T-helper 9 cell (primary cell): ENCODE measurements at regions not wholly inside any gene's neighbourhood (a gene's known extent, or its start where the extent isn't known, plus 50 kb on each side); places are given as distances from the start of the nearest gene placed in this dataset.

Source experiments
- DNase-seq: peaks from one replicate; pipeline ENCODE4 v3.0.0-alpha.2; 2020

DNA sequence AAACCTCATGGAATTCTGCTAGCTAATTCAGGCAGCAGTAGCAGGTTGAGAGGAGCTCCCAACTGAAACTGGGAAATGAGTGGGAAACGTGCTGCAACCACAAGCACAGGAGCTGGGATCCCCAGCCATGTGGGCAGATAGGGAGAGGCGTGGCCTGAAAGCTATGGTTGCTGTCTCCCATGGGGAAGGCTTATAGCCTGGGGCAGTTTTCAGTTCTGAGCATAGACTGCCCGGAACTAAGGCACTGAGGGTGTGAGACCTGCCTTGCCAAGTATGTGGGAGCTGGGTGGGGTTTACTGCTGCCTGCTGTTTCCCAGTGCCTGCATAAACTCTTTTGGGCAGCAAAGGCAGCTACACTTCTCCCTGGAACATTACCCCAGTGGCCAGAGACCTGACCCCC lies 229.5 kb downstream of the TUSC7 start:
- no peak for DNase-seq

GRCh38 chr3:116939550-116939949 lies 230.0 kb downstream of the TUSC7 start:
- no peak for DNase-seq

GRCh38 chr3:116940719-116941118 lies 231.1 kb downstream of the TUSC7 start:
- DNase-seq, result no peak

- no peak for DNase-seq
These were observed 236.8 kb downstream of the TUSC7 start for GRCh38 chr3:116946376-116946775.

- DNase-seq, result no peak
These were observed 237.6 kb downstream of the TUSC7 start for GRCh38 chr3:116947148-116947547.

GRCh38 chr3:116947809-116948208 lies 238.2 kb downstream of the TUSC7 start:
- no peak for DNase-seq

- no peak for DNase-seq
These were observed 240.9 kb downstream of the TUSC7 start for GRCh38 chr3:116950301-116951055.

DNA sequence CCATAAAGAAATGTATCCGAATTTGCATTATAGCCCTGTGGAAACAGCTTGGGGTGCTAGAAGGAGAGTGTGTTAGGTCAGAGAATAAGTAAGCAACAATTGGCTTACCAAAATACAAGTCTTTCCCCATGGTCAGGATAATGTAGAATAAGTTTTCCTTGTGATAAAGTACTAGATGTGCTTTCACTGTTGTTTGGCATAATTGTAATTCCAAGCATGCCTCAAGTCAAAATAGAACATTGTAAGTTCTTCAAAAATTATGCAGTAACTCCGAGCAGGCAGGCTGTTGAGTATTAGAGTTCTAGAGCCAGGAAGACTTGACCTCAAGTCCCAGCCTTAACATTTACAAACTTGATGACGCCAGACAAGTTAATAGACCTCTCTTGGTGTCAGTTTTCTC lies 242.0 kb downstream of the TUSC7 start:
- no peak for DNase-seq

DNA sequence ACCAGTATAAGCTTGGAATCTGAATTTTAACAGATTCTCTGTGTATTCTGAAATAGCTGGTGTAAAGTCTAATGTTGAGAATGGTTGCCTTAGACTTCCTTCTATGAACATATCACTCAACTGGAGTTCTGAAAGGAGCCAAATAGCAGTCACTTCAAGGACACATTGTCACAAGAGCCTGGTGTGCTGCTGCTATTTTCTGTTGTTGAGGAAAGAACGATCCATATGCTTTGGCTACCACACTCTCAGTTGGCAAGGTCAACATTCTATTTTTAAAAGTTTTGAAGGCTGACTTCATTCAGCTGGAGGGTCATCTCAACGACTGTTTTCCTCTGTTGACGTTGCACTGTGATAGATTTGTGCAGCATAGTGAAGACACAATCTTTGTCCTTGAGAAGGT lies 248.7 kb downstream of the TUSC7 start:
- DNase-seq, result no peak

DNA sequence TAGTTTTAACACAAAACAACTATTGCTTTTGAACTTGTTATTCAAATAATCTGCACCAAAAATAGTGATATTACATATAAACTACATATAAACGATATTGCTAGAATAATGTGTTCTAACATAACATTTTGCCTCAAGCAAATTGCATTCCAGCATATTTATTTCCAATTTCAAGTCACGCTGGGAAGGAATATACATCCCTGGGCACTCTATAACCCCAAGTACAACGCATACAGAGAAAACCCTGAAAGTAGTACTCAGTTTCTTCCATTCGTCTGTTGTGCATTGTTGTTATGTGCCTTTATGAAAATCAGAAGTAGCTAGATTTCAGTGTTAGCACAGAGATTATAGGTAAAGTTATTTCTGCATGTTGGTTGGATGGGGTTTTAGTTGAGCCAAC lies 251.5 kb downstream of the TUSC7 start:
- DNase-seq, result no peak

DNA sequence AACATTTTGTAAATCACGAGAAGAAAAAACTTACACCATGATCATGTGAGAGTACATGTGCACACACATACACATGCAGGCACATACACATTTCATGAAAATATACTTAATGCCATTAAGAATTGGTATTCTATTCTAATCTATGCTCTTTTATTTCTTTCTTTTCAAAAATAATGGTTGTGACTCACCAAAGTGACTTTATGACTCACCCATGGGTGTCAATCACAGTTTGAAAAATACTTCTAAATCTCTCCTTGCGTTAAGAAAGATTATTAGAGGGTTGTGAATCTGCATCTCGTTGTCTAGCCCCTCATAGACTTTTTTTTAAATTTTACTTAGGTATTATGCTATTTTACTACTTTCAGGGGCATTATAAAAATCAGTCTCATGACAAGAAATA lies 254.2 kb downstream of the TUSC7 start:
- DNase-seq, result no peak

GRCh38 chr3:116966649-116967048 lies 257.1 kb downstream of the TUSC7 start:
- DNase-seq, result no peak

DNA sequence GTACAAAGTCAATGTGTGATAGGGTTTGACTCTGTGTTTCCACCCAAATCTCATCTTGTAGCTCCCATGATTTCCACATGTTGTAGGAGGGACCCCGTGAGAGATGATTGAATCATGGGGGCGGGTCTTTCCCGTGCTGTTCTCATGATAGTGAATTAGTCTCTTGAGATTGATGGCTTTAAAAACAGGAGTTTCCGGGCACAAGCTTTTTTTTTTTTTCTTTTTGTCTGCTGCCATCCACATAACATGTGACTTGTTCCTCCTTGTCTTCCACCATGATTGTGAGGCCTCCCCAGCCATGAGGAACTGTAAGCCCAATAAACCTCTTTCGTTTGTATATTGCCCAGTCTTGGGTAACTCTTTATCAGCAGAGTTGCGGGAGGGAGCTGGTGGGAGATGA lies 259.6 kb downstream of the TUSC7 start:
- DNase-seq, result no peak

GRCh38 chr3:116969646-116970045 lies 260.1 kb downstream of the TUSC7 start:
- DNase-seq, result no peak

GRCh38 chr3:116971531-116971930 lies 262.0 kb downstream of the TUSC7 start:
- DNase-seq, result no peak

DNA sequence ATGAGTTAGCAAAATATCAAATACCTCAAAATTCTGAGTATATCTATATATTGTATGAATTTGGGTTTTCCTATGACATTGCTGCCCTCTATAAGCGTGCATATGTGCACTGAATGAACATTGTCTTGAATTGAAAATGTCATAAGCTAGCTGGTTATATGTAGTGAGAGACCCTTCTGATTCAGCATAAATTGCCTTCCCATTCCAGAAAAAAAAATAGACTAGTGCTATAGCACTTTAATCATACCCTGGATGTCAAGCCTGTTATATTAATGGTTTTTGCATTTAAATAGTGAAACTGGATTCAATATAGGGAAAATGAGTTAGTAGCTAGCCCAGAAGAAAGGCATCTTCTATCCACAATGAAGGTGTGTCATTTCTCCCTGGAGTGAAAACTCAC lies 265.1 kb downstream of the TUSC7 start:
- DNase-seq, result no peak

- DNase-seq, result no peak
These were observed 267.9 kb downstream of the TUSC7 start for GRCh38 chr3:116977441-116977840.

- no peak for DNase-seq
These were observed 270.5 kb downstream of the TUSC7 start for GRCh38 chr3:116980099-116980498.

- no peak for DNase-seq
These were observed 271.5 kb downstream of the TUSC7 start for GRCh38 chr3:116981089-116981488.

GRCh38 chr3:116984301-116984700 lies 274.7 kb downstream of the TUSC7 start:
- no peak for DNase-seq

DNA sequence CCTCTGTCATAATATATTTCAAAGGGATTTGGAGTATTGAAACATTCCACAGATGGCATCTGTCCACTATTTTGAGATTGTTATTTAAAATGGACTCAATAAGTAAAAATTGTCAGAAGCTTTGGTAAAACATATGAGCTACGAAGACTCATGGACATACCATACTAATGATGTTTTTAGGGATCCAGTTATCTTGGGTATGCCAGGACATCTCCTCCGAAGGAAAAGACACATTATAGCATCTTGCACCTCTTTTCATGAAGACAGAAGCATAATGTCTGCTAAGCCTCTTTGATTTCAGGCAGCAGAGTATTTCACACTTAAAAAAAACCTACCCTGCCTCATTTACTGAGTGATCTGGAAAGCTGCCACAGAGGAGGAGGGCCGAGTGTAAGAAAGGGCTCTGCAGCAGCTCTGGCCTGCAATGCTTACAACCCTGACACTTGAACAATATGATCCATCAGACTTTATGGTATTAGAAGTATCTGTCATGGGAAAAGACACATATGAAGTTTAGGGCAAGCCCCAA lies 284.8 kb downstream of the TUSC7 start:
- DNase-seq, result no peak

DNA sequence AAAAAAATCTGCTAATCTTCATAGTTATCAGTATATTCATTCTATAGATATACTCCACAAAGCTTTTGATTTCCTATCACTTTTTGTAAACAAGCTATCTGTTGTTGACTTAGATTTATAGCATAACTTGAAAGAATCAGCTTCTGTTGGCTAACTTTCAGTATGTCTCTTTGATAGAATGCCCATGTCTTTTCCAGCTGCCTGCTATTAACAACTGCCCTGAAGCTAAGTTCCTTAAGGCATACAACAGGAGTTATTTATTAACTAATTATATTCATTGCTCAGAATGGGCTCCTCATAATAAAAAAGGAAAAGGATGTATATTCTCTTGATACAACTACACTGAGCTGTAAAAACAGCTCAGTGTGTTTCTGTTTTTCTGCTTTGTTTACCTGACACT lies 293.9 kb downstream of the TUSC7 start:
- no peak for DNase-seq

- DNase-seq, result no peak
These were observed 295.7 kb downstream of the TUSC7 start for GRCh38 chr3:117005274-117005673.

DNA sequence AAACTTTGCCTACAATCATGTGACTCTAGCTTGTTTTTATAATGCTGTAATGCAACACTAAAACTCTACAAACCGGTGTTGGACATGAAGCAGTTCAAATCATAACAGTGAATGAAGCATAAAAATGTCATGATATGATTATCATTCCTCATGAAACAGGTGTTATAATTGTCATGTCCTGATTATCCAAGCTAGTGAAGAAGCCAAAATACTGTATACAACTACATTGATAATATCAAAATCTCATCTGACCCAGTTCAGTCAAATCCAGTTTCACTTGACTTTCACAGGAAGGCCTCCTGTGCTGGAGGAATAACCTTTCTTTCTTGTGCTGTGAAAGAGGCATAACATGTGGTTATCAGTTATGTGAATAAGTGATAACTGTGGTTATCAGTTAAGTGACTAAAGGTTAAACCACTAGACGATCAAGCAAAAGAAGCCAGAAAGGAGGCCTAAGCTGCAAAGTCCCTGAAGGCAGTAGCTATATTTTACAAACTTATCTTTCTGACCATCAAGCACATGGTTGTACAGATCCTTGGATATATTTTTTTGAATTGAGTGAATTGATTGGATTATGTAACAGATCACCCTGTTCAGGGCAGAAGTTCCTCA lies 296.4 kb downstream of the TUSC7 start:
- DNase-seq, result no peak

DNA sequence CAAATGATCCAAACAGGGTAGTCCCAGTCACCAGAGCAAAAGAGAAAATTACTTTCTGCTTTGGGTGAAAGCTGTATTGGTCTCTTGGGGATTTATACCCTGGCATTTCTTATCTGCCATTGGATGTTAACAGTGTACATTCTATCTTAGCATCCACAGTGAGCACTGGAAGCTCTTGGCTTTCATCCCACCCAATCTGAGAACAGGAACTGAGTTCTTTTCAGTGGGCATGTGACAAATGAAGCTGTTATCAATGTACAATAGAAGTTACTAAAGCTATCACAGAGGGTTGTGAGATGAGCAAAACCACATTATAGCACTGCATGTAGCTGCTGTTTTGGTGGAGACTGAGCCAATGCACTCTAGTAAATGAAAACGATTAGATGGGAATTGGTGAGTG lies 300.7 kb downstream of the TUSC7 start:
- no peak for DNase-seq
